Stimulated activated CD4-positive, alpha-beta T cell treated with anti-CD3 and anti-CD28 coated beads, Interleukin-2, amount 100 ng/mL, for 48 hours (primary cell): ENCODE measurements at regions not wholly inside any gene's neighbourhood (a gene's known extent, or its start where the extent isn't known, plus 50 kb on each side); places are given as distances from the start of the nearest gene placed in this dataset.
A peak's percentile ranks its signal among the peaks of the same experiment; 100 is the strongest.
"Not testable (repeated sequence)": the region's sequence is repeated elsewhere in the genome, so short reads cannot be mapped to it uniquely, and the experiment has no call there.

Experiments used
- DNase-seq, 2 donors: peaks; one replicate each; pipeline ENCODE4 v3.0.0-alpha.2; 2020

DNA sequence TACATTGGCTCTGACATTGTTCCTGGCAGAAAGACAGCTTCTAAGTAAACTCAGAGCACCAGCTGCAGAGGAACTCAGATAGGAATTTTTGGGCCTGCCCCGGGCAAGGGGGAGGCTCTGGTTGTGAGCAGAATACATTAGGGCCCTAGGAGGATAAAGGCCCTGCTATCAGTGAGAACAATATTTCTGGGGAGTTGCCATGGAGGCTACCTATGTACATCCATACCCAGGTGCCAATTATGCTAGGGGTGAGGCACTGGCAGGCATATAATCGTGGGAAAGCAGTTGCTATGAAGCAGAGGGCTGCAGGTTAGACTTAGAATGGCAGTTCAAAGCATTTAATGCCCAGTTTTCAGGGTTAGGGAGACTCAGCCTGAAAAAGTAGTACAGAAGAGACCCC lies 273.5 kb upstream of the EDA2R start:
- DNase-seq, result no peak

GRCh38 chrX:66902081-66902480 lies 263.2 kb upstream of the EDA2R start:
- no peak for DNase-seq

GRCh38 chrX:66900886-66901285 lies 262.0 kb upstream of the EDA2R start:
- no peak for DNase-seq

GRCh38 chrX:66892004-66892403 lies 253.1 kb upstream of the EDA2R start:
- no peak for DNase-seq

DNA sequence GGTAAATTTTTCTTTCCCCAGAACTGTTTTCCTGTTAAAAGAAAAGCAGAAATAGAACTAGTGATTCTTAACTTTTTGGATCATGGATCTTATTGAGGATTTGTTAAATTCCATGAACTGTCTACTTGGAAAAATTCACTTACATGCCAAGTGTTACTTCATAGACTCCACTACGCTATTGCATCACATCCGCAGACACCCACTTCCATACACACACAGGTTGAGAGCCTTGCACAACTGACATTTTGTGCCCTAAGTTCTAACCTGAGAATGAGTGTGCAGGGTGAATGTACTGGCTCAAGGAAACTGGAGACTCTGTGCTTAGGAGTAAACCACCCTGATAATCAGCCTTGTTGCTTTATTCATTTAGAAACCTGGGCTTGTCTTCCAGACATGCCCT lies 250.5 kb upstream of the EDA2R start:
- DNase-seq, result no peak

DNA sequence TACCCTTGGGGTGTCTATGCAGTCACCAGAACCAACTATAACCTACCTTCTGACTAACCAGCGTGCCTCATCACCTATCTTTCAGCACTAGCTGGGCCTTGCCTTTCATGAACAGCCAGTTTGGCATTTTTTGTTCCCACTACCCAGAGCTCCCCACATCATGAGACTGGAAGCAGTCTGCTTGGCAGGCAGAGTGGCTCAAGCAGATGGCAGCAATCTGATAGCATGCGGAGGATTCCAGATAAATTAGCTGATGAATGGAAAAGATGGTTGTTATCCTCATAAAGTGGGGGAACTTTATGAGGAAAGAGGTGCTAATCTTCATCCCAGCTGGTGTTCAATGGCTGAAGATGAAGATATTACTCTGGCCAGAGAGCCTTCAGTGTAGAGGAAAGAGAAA lies 243.2 kb upstream of the EDA2R start:
- no peak for DNase-seq

DNA sequence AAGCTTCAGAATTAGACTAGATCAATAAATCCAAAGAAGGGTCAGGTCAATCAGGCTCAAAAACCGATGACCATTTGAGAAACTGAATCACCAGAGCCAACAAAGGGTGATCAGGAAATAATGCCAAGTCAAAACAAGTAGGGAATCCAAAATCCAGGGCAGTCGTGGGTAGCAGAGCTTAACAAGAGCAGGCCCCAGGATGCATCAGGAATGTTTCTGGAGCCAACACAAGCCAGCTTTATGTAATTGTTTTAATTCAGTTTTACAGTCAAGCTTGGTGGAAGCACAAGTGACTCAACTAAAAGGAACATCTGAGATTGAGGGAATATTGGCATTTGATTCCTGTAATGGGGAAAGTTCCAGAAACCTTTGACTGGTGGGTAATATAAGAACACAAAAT lies 237.9 kb upstream of the EDA2R start:
- no peak for DNase-seq

- no peak for DNase-seq
Measured at GRCh38 chrX:66872771-66873170, 233.9 kb upstream of the EDA2R start.

DNA sequence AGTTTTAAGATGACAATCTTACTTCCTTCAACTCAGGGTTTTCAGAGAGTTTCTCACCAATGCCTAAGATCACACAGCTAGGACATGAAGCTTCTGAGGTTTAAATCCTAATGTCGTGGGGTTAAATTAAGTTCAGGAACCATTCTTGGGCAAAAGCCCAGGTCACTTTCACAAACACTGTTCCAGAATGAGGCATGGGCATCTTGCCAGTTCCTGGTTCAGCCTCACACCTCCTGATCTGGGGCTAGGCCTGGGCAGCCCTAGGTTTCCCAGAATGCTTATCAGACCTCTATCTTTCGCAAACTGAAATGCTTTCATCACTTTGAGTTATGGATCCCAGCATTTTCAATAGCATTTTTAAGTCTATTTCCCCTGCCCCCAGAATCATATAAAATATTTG lies 224.8 kb upstream of the EDA2R start:
- DNase-seq, result no peak

DNA sequence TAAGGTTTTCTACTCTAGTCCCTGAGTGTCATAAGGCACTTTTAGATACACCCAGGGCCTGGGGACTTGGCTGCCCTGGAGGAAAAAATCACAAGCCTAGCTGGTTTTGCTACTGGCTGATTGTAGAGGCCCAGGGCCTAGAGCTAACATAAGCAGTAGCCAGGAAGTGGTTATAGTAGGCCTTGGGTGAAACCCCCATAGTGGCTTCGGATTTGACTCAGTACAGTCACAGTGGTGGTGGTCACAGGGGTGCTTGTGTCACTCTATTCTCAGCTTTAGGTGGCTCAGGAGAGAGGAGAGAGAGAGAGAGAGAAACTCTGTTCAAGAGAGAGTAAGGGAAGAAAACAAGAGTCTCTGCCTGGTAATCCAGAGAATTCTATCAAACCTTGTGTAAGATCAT lies 194.5 kb upstream of the EDA2R start:
- no peak for DNase-seq

DNA sequence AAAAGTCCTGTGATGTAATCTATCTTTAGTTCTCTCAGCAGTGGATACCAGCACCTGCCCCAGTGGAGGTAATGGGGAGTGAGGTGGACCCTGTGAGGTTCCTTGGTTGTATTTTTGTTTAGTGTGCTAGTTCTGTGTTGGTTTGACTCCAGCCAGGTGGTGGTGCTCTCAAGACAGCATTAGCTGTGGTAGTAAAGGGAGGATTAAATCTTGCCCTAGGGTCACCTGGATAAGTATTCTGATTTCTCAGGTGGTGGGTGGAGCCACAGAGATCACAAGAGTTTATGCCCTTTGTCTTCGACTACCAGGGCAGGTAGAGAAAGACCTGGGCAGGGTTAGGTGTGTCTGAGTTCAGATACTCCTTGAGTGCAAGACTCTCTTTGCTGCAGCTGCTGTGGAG lies 176.3 kb upstream of the EDA2R start:
- no peak for DNase-seq

DNA sequence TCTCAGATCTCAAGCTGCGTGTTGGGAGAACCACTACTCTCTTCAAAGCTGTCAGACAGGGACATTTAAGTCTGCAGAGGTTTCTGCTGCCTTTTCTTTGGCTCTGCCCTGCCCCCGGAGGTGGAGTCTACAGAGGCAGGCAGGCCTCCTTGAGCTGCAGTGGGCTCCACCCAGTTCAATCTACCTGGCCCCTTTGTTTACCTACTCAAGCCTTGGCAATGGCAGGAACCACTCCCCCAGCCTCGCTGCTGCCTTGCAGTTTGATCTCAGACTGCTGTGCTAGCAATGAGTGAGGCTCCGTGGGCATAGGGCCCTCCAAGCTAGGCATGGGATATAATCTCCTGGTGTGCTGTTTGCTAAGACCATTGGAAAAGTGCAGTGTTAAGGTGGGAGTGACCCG lies 155.6 kb upstream of the EDA2R start:
- not testable (repeated sequence) for DNase-seq

DNA sequence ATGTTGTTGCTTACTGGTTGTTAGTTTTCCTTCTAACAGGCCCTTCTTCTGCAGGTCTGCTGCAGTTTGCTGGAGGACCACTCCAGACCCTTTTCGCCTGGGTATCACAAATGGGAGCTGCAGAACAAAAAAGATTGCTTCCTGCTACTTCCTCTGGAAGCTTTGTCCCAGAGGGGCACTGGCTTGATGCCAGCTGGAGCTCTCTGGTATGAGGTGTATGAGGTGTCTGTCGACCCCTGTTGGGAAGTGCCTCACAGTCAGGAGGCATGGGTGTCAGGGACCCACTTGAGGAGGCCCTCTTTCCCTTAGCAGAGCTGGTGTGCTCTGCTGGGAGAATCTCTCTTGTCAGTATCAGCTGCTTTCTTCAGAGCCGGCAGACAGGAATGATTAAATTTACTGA lies 127.4 kb upstream of the EDA2R start:
- no peak for DNase-seq

- DNase-seq, result no peak
Measured at GRCh38 chrX:66760651-66761050, 121.8 kb upstream of the EDA2R start.

DNA sequence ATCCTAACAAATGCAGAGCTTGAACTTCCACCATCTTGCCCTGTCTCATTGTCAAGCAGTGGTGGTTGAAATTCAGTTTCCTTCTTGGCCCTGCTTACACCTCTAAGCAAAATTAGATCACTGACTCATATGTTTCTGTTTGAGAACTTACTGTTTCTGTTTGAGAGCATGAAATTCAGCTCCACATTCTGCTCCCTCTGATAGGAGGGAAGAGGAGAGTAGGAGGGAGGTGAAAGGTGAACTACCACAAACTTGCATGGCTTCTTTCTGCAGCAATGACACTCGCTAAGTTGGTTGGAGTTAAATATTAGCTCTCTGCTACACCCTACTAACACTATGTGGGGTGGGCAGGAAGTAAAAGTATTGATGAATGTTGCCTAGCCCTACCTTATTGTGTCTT lies 117.8 kb upstream of the EDA2R start:
- no peak for DNase-seq

GRCh38 chrX:66751136-66751782 lies 112.4 kb upstream of the EDA2R start:
- no peak for DNase-seq

GRCh38 chrX:66744519-66744918 lies 105.6 kb upstream of the EDA2R start:
- DNase-seq, result not testable (repeated sequence)

DNA sequence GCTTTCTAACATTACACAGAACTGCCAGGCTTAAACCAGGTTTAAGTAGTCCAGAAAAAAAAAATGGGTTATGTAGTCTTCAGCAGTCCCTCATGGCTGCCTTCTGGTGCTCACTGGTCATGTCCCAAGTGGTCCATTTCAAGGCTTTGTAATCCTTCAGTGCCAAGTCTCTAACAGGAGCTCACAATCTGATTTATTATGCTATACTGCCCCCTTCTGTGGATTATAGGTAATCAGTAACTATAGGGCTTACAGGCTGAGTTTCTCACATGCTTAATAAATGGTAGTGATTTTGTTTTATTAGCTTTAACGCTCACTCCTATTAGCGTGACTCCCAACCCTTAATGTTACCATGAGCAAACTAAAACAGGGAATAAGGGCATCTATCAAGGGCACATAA lies 92.5 kb upstream of the EDA2R start:
- no peak for DNase-seq

GRCh38 chrX:66728818-66729271 lies 90.0 kb upstream of the EDA2R start:
- DNase-seq, result peak; percentile 45 to 58

- DNase-seq, result no peak
Measured at GRCh38 chrX:66717926-66718325, 79.0 kb upstream of the EDA2R start.

DNA sequence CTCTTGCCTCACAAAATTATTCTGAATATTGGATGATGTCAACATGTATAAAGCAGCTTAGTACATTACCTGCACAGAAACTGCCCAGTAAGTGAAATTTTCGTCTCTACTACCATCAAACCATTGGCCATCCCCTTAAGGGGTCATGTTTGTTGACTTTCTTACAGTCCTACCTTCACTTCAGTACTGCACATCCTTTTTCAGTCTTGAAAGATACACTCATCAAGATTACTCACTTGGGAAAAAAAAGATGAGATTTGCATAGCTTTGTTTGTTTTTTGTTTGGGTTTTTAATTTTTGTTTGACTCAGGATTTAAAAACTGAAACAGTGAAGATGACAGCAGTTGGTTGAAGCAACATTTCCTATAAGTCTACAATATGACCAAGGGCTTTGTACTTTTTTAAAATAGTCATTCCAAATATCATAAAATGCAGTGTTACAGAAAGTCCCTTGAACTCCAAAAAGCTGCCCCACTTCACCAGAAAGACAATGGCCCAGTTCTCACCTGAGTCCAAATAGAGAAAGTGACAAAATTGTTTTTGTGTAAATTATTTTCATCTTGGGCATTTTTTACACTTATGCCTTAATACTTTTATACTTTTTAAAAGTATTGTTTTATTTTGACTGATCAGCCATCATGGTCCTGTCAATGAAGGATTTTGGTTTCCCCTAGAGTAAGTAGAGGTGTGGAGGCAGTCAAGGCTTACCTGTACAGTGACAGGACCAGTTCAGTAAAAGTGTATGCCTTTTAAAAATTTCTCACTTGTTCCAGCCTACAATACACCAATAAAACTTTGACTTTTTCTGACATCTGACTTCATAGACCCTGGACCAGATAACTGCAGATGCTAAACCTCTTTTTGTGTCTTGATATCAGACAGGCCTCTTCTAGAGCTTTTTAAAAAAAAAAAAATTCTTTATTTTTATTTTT lies 59.7 kb upstream of the EDA2R start:
- no peak for DNase-seq

DNA sequence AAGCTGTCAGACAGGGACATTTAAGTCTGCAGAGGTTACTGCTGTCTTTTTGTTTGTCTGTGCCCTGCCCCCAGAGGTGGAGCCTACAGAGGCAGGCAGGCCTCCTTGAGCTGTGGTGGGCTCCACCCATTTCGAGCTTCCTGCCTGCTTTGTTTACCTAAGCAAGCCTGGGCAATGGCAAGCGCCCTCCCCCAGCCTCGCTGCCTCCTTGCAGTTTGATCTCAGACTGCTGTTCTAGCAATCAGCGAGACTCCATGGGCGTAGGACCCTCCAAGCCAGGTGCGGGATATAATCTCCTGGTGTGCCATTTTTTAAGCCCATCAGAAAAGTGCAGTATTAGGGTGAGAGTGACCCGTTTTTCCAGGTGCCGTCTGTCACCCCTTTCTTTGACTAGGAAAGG lies 53.6 kb upstream of the EDA2R start:
- DNase-seq, result not testable (repeated sequence)
